Astrocyte (in vitro differentiated cells and primary cell): ENCODE measurements at regions not wholly inside any gene's neighbourhood (a gene's known extent, or its start where the extent isn't known, plus 50 kb on each side); places are given as distances from the start of the nearest gene placed in this dataset.

ENCODE experiments used
- DNase-seq: peaks from one replicate; pipeline ENCODE4 v3.0.0-alpha.2; 2010; ENCODE audit warnings: low read depth
- FAIRE-seq: peaks from 2 replicates; lab custom pipeline; 2011; peaks lifted over from hg19 to GRCh38; lab: Jason Lieb, UNC
- H2AFZ ChIP-seq: 2 replicates; pipeline ENCODE4 v1.6.0; 2012; ENCODE audit warnings: low read depth, low read length, inconsistent platforms
- H3K27ac ChIP-seq: 2 replicates; pipeline ENCODE4 v1.5.1; 2011; ENCODE audit warnings: low read depth, low read length, inconsistent platforms
- H3K27me3 ChIP-seq: 2 replicates; pipeline ENCODE4 v1.6.0; 2011; ENCODE audit warnings: low read length, inconsistent platforms; ENCODE audit not compliant: insufficient read depth
- H3K36me3 ChIP-seq: 2 replicates; pipeline ENCODE4 v1.5.1; 2011; ENCODE audit warnings: low read length, inconsistent platforms; ENCODE audit not compliant: insufficient read depth
- H3K4me1 ChIP-seq: 2 replicates; pipeline ENCODE4 v1.5.1; 2011; ENCODE audit warnings: low read length, inconsistent platforms; ENCODE audit not compliant: insufficient read depth
- H3K4me2 ChIP-seq: 2 replicates; pipeline ENCODE4 v1.6.0; 2012; ENCODE audit warnings: low read length, inconsistent platforms
- H3K4me3 ChIP-seq: 2 replicates; pipeline ENCODE4 v1.5.1; 2011; ENCODE audit warnings: low read depth, mild to moderate bottlenecking, low read length, inconsistent platforms; ENCODE audit not compliant: insufficient read depth
- H3K79me2 ChIP-seq: 2 replicates; pipeline ENCODE4 v1.6.0; 2012; ENCODE audit warnings: mild to moderate bottlenecking, low read length, inconsistent platforms; ENCODE audit not compliant: insufficient read depth
- H3K9ac ChIP-seq: 2 replicates; pipeline ENCODE4 v1.6.0; 2012; ENCODE audit warnings: mild to moderate bottlenecking, low read length, inconsistent platforms
- H3K9me3 ChIP-seq: 2 replicates; pipeline ENCODE4 v1.5.1; 2012; ENCODE audit warnings: low read depth, mild to moderate bottlenecking, low read length, inconsistent platforms; ENCODE audit not compliant: insufficient read depth
- H4K20me1 ChIP-seq: 2 replicates; pipeline ENCODE4 v1.6.0; 2012; ENCODE audit warnings: low read length, inconsistent platforms; ENCODE audit not compliant: insufficient read depth
- H3K27ac Mint-ChIP-seq: one replicate; pipeline ENCODE4 v1.8.0; 2021; ENCODE audit warnings: mild to moderate bottlenecking, mixed read lengths; ENCODE audit not compliant: unreplicated experiment
- H3K27me3 Mint-ChIP-seq: one replicate; pipeline ENCODE4 v1.8.0; 2021; ENCODE audit warnings: low read depth, mixed read lengths; ENCODE audit not compliant: unreplicated experiment
- H3K36me3 Mint-ChIP-seq: one replicate; pipeline ENCODE4 v1.8.0; 2021; ENCODE audit warnings: low read depth, mixed read lengths; ENCODE audit not compliant: unreplicated experiment
- H3K4me1 Mint-ChIP-seq: one replicate; pipeline ENCODE4 v1.8.0; 2021; ENCODE audit warnings: low read depth, mixed read lengths; ENCODE audit not compliant: unreplicated experiment
- H3K4me3 Mint-ChIP-seq: one replicate; pipeline ENCODE4 v1.8.0; 2021; ENCODE audit warnings: mild to moderate bottlenecking, moderate library complexity, mixed read lengths; ENCODE audit not compliant: unreplicated experiment
- H3K9me3 Mint-ChIP-seq: one replicate; pipeline ENCODE4 v1.8.0; 2021; ENCODE audit warnings: mild to moderate bottlenecking, mixed read lengths; ENCODE audit not compliant: unreplicated experiment
- EZH2 ChIP-seq: IDR thresholded peaks from 2 replicates; pipeline ENCODE4 v1.6.1; 2012; ENCODE audit warnings: mild to moderate bottlenecking, low read length, inconsistent platforms; ENCODE audit not compliant: insufficient read depth
- TF ChIP-seq, protein P1 (sequence below): IDR thresholded peaks from 2 replicates; pipeline ENCODE4 v1.5.1; 2011; ENCODE audit warnings: low read depth, mild to moderate bottlenecking, inconsistent platforms, low read length, moderate library complexity; ENCODE audit not compliant: insufficient read depth

- H3K4me3 ChIP-seq = no peak overlapping the region
- H3K36me3 ChIP-seq = no peaks in the 10 kb centered on the region
- Mint-ChIP-seq H3K4me1 (peaks cover 17% of the 10 kb centered on the region), H3K27ac (no peak overlapping the region), H3K9me3 (no peaks in the 10 kb centered on the region), H3K36me3 (no peaks in the 10 kb centered on the region), H3K4me3 (no peak overlapping the region), H3K27me3 (no peaks in the 10 kb centered on the region)
- no peak overlapping the region for H3K4me2 ChIP-seq
- no peaks in the 10 kb centered on the region for H4K20me1 ChIP-seq
- no peak for TF ChIP-seq EZH2
- H3K4me1 ChIP-seq = no peaks in the 10 kb centered on the region
- H3K9me3 ChIP-seq = no peaks in the 10 kb centered on the region
- no peak overlapping the region for H3K27ac ChIP-seq
- no peak overlapping the region for H2AFZ ChIP-seq
- DNase-seq = no peak
- H3K79me2 ChIP-seq = no peaks in the 10 kb centered on the region
- no peak for FAIRE-seq
- no peak overlapping the region for H3K9ac ChIP-seq
- no peaks in the 10 kb centered on the region for H3K27me3 ChIP-seq
Observed at GRCh38 chr9:99632349-99633038, 189.2 kb upstream of the NR4A3 start.

DNA sequence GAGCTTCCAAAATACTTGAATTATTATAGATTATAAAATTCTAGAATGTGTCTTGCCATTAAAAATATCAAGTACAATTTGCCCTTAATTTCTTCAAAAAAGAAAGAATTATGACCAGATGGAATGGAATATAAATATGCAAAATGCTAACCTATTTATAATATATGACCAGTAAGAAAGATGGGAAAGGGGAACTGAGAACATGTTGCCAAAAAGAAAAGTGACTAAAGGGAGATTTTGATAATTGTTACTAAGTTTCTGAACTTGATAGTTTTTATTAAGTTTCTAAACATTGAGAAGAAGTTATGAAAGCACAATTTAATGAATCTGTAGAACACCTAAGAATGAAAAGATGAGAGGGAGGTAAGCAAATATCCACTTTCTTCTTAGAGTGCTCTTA lies 188.4 kb upstream of the NR4A3 start:
- no peaks in the 10 kb centered on the region for H3K36me3 ChIP-seq
- no peak for DNase-seq
- no peak overlapping the region for H3K4me3 ChIP-seq
- no peaks in the 10 kb centered on the region for H3K79me2 ChIP-seq
- TF ChIP-seq, protein P1, sequence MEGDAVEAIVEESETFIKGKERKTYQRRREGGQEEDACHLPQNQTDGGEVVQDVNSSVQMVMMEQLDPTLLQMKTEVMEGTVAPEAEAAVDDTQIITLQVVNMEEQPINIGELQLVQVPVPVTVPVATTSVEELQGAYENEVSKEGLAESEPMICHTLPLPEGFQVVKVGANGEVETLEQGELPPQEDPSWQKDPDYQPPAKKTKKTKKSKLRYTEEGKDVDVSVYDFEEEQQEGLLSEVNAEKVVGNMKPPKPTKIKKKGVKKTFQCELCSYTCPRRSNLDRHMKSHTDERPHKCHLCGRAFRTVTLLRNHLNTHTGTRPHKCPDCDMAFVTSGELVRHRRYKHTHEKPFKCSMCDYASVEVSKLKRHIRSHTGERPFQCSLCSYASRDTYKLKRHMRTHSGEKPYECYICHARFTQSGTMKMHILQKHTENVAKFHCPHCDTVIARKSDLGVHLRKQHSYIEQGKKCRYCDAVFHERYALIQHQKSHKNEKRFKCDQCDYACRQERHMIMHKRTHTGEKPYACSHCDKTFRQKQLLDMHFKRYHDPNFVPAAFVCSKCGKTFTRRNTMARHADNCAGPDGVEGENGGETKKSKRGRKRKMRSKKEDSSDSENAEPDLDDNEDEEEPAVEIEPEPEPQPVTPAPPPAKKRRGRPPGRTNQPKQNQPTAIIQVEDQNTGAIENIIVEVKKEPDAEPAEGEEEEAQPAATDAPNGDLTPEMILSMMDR = no peak
- TF ChIP-seq EZH2 = no peak
- FAIRE-seq = no peak
- H3K9ac ChIP-seq = no peak overlapping the region
- H3K4me1 ChIP-seq = no peaks in the 10 kb centered on the region
- no peaks in the 10 kb centered on the region for H3K9me3 ChIP-seq
- no peaks in the 10 kb centered on the region for H3K27me3 ChIP-seq
- H3K27me3 Mint-ChIP-seq = no peaks in the 10 kb centered on the region
- H3K4me3 Mint-ChIP-seq = no peak overlapping the region
- H3K27ac Mint-ChIP-seq = no peak overlapping the region
- no peaks in the 10 kb centered on the region for H3K36me3 Mint-ChIP-seq
- H4K20me1 ChIP-seq = no peaks in the 10 kb centered on the region
- peaks cover 17% of the 10 kb centered on the region for H3K4me1 Mint-ChIP-seq
- H3K4me2 ChIP-seq = no peak overlapping the region
- no peaks in the 10 kb centered on the region for H3K9me3 Mint-ChIP-seq
- no peak overlapping the region for H2AFZ ChIP-seq
- no peak overlapping the region for H3K27ac ChIP-seq

GRCh38 chr9:99634186-99634585 lies 187.5 kb upstream of the NR4A3 start:
- H3K36me3 Mint-ChIP-seq = no peaks in the 10 kb centered on the region
- FAIRE-seq (no peak), DNase-seq (no peak)
- Histone ChIP-seq H3K9ac (no peak overlapping the region), H3K27ac (no peak overlapping the region), H3K79me2 (no peaks in the 10 kb centered on the region), H3K9me3 (no peaks in the 10 kb centered on the region), H2AFZ (no peak overlapping the region), H3K4me2 (no peak overlapping the region), H3K4me3 (no peak overlapping the region), H4K20me1 (no peaks in the 10 kb centered on the region), H3K27me3 (no peaks in the 10 kb centered on the region), H3K4me1 (no peaks in the 10 kb centered on the region), H3K36me3 (no peaks in the 10 kb centered on the region)
- H3K27ac Mint-ChIP-seq = no peak overlapping the region
- H3K9me3 Mint-ChIP-seq = no peaks in the 10 kb centered on the region
- TF ChIP-seq, protein P1 = no peak
- TF ChIP-seq EZH2 = no peak
- no peaks in the 10 kb centered on the region for H3K27me3 Mint-ChIP-seq
- H3K4me3 Mint-ChIP-seq = no peak overlapping the region
- peaks cover 17% of the 10 kb centered on the region for H3K4me1 Mint-ChIP-seq
